Tibial artery (tissue), 4 donors: ENCODE measurements at regions not wholly inside any gene's neighbourhood (a gene's known extent, or its start where the extent isn't known, plus 50 kb on each side); places are given as distances from the start of the nearest gene placed in this dataset.

Source experiments
- DNase-seq, 2 donors: peaks; one replicate each; pipeline ENCODE4 v3.0.0-alpha.2; 2019
- H3K27ac ChIP-seq, 2 donors: fragments of 200-600 bp; sonication (generic) in 1 of 2; 1 replicate in 1 of 2; 2 replicates in 1 of 2; pipeline ENCODE4 v1.5.1; 2018 to 2019; ENCODE audit warnings: mild to moderate bottlenecking in 1 of 2
- H3K27me3 ChIP-seq, 2 donors: fragments of 200-600 bp; sonication (generic) in 1 of 2; one replicate each; pipeline versions ENCODE4 v1.5.1 to v1.6.0; 2016 to 2019
- H3K36me3 ChIP-seq, 3 donors: fragments of 200-600 bp; sonication (generic) in 2 of 3; one replicate each; pipeline ENCODE4 v1.5.1; 2016 to 2019; ENCODE audit warnings: mild to moderate bottlenecking in 2 of 3
- H3K4me1 ChIP-seq, 4 donors: fragments of 200-600 bp; sonication (generic) in 2 of 4; 1 replicate in 3 of 4; 2 replicates in 1 of 4; pipeline ENCODE4 v1.5.1; 2016 to 2019
- H3K4me3 ChIP-seq, 2 donors: fragments of 200-600 bp; sonication (generic) in 1 of 2; 1 replicate in 1 of 2; 2 replicates in 1 of 2; pipeline ENCODE4 v1.5.1; 2018 to 2019; ENCODE audit warnings: mild to moderate bottlenecking in 2 of 2
- H3K9me3 ChIP-seq, 3 donors: fragments of 200-600 bp; sonication (generic) in 1 of 3; one replicate each; pipeline ENCODE4 v1.5.1; 2016 to 2019
- intact Hi-C: fragments of 100-400 bp; cut with DNase I; formaldehyde crosslinking; loops from one replicate; pipeline ENCODE4 v1.15.0; 2023; ENCODE audit warnings: low total_unique reads
- TF ChIP-seq, protein P1 (sequence below), 2 experiments: fragments of 200-600 bp in 1 of 2; fragments of 450-650 bp in 1 of 2; IDR thresholded peaks; one replicate each; pipeline ENCODE4 v1.5.1; 2017 to 2019; ENCODE audit warnings: antibody characterized with exemption in 2 of 2, mild to moderate bottlenecking in 1 of 2, moderate library complexity in 1 of 2

DNA sequence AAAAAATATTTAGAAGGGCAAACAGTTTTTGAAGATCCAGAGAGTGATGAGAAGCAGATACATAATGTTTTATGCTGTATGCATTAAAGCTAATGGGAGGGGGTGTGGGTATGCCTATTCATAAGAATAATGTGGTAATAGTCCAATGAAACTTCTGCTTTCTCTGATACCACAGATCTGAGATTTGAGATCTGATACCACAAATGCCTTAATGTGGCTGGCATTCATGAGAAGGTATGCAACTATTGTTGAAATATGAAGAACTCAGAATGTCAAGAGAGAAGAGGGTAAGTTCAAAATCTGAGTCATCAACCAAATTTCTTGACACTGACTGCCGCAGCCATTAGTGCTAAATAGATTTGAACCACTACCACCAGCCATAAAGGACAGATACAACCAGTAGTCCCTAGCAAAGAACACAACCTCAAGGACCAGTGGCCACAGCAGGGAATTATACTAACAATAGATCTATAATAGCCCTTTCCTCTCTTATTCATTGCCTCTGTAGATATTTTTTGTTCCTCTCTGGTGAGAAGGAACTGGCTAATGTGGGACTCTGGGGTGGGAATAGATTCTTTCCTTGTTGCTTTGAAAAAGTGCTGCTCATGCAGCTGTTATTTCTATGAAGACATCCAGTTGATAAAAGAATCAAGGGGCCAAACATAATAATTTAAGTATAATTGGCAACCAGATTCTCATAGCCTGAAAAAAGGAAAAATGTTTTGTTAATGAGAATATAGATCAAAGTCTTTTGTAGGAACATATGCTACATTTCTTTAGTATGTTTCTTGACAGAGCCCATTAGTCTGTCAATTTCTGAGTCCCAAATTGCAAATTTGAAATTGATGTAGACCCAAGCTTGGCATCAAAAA lies 256.5 kb upstream of the ZNF608 start:
- TF ChIP-seq, protein P1, sequence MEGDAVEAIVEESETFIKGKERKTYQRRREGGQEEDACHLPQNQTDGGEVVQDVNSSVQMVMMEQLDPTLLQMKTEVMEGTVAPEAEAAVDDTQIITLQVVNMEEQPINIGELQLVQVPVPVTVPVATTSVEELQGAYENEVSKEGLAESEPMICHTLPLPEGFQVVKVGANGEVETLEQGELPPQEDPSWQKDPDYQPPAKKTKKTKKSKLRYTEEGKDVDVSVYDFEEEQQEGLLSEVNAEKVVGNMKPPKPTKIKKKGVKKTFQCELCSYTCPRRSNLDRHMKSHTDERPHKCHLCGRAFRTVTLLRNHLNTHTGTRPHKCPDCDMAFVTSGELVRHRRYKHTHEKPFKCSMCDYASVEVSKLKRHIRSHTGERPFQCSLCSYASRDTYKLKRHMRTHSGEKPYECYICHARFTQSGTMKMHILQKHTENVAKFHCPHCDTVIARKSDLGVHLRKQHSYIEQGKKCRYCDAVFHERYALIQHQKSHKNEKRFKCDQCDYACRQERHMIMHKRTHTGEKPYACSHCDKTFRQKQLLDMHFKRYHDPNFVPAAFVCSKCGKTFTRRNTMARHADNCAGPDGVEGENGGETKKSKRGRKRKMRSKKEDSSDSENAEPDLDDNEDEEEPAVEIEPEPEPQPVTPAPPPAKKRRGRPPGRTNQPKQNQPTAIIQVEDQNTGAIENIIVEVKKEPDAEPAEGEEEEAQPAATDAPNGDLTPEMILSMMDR (IDR thresholded peaks at IDR 0.05): no peak
- DNase-seq: no peak
- Histone ChIP-seq H3K4me3 (no peak overlapping the region), H3K27ac (no peak overlapping the region), H3K27me3 (no peaks in the 10 kb centered on the region), H3K4me1 (no peaks in the 10 kb centered on the region), H3K36me3 (no peaks in the 10 kb centered on the region), H3K9me3 (no peaks in the 10 kb centered on the region)
- intact Hi-C loops: no loop called here

DNA sequence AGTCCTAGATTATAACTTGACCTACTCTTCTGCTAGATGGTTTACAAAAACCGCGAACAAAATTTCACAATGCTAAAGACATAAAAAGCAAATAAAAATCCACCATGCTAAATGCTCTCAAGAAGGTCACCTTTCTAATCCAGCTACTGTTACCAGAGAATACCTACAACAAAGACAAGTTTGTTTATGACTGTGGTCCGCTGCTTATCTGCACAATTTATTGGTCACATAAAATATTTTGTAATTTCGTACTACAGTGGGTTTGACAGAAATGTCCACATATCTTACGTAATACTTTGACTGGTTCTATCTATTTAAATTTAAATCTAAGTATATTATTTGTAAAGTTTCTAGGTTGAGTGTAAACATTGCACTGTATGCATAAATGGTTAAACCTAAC lies 257.6 kb upstream of the ZNF608 start:
- intact Hi-C loops: no loop called here
- Histone ChIP-seq H3K27me3 (no peaks in the 10 kb centered on the region), H3K36me3 (no peaks in the 10 kb centered on the region), H3K9me3 (no peaks in the 10 kb centered on the region), H3K4me1 (no peaks in the 10 kb centered on the region), H3K27ac (no peak overlapping the region), H3K4me3 (no peak overlapping the region)
- TF ChIP-seq, protein P1 (IDR thresholded peaks at IDR 0.05): no peak
- DNase-seq: no peak

DNA sequence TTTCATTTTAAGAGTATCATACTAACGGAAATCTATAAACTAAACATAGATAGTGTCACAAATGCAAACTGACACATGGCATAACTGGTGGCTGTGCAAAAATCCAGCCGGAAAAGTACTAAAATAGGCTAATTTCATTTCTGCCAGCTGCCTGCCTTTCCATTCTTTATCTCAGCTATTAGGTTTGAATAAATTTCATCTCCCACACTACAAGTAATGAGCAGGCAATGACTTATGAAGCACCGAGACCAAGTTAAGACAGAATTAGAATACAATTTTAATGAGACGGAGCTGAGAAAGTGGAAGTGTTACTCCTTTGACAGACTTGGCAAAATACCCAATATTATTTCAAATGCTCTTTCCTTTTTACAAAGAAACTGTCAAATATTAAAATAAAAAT lies 258.8 kb upstream of the ZNF608 start:
- Histone ChIP-seq H3K36me3 (no peaks in the 10 kb centered on the region), H3K4me1 (no peaks in the 10 kb centered on the region), H3K4me3 (no peak overlapping the region), H3K27me3 (no peaks in the 10 kb centered on the region), H3K9me3 (no peaks in the 10 kb centered on the region), H3K27ac (no peak overlapping the region)
- TF ChIP-seq, protein P1 (IDR thresholded peaks at IDR 0.05): no peak
- DNase-seq: no peak
- intact Hi-C loops: no loop called here

DNA sequence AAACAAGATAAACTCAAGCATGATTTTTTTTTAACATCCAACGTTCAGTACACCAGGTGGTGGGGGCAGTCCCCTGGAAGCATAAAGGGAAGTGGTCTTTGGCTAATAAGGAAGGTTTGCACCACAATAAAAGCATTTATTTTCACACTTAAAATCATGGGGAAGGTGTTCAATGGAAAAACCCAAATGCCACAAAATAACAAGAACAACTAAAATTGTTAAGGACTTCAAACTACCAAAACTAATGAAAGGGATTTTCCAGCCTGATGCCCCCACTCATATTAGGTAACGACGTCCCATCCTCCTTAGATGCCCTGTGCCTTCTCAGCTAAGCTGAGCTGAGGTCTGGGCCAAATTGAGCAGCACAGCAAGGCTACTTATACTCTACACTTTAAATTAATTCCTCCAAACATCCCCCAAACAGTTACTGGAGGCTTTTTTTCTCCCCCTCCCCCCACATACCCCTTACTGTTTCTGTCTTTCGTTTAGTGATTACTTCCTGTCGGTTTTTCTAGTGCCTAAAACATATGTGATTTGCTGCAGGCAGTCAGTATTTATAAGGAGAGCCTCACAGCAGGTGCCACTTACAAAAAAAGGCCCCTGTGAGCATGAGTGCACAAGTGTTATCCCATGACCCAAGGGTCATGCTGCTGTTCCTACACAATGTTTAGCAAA lies 259.7 kb upstream of the ZNF608 start:
- no peak overlapping the region for H3K4me3 ChIP-seq
- DNase-seq: no peak
- no peak overlapping the region for H3K27ac ChIP-seq
- H3K9me3 ChIP-seq: no peaks in the 10 kb centered on the region
- no peaks in the 10 kb centered on the region for H3K36me3 ChIP-seq
- intact Hi-C loops: no loop called here
- TF ChIP-seq, protein P1 (IDR thresholded peaks at IDR 0.05): no peak
- H3K27me3 ChIP-seq: no peaks in the 10 kb centered on the region
- no peaks in the 10 kb centered on the region for H3K4me1 ChIP-seq

DNA sequence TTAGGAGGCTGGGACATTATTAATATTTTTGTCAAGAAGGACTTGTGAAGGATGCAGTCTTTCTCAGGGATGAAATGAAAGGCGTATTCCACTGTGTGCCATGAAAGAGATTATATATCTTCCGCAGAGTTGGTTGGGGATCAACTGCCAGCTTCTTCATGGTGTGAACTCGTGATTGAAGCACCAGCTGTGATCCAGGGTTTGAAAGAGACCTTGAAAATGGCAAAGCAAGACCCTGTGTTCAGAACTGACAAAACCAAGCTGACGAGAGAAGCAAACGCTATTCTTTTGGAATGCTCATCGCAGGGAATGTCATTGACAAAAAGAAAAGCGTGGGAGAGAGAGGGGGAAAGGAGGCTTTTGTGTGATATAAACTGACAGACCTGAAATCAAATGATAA lies 263.9 kb upstream of the ZNF608 start:
- intact Hi-C loops: no loop called here
- no peak overlapping the region for H3K27ac ChIP-seq
- H3K36me3 ChIP-seq: no peaks in the 10 kb centered on the region
- H3K27me3 ChIP-seq: no peaks in the 10 kb centered on the region
- no peaks in the 10 kb centered on the region for H3K4me1 ChIP-seq
- H3K9me3 ChIP-seq: no peaks in the 10 kb centered on the region
- DNase-seq: no peak
- TF ChIP-seq, protein P1 (IDR thresholded peaks at IDR 0.05): no peak
- H3K4me3 ChIP-seq: no peak overlapping the region
